Sigmoid colon (tissue), 4 donors: ENCODE measurements at regions not wholly inside any gene's neighbourhood (a gene's known extent, or its start where the extent isn't known, plus 50 kb on each side); places are given as distances from the start of the nearest gene placed in this dataset.

Experiments
- POLR2AphosphoS5 ChIP-seq, 4 donors: sonication (generic); formaldehyde crosslinking; IDR thresholded peaks; one replicate each; pipeline ENCODE4 v1.6.1; 2017; ENCODE audit warnings: antibody characterized with exemption in 4 of 4
- TF ChIP-seq, protein P1 (sequence below), 4 experiments: fragments of 450-650 bp in 3 of 4; fragments of 200-600 bp in 1 of 4; IDR thresholded peaks; one replicate each; pipeline ENCODE4 v1.5.1; 2016 to 2019; ENCODE audit warnings: antibody characterized with exemption in 4 of 4, mild to moderate bottlenecking in 3 of 4, moderate library complexity in 2 of 4

DNA sequence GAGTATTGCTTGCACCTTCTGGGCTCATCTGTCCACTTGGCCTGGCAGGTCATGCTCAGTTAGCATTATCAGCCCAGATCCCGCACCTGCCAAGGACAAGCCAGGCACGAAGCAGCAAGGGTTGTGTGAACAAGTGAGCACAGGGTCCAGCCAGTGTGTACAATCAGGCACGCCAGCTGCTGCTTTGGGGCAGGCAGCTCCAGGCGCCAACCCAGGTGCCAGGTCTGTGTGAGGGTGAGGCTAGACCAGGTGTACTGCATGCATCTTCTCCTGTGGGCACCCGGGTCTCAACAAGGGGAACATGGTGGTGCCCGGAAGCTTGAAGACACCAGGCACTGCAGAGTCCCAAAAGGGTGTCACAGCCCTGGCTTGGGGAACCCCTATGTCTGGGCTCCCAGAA is 1446.8 kb downstream of the PCDH9 start:
- TF ChIP-seq, protein P1, sequence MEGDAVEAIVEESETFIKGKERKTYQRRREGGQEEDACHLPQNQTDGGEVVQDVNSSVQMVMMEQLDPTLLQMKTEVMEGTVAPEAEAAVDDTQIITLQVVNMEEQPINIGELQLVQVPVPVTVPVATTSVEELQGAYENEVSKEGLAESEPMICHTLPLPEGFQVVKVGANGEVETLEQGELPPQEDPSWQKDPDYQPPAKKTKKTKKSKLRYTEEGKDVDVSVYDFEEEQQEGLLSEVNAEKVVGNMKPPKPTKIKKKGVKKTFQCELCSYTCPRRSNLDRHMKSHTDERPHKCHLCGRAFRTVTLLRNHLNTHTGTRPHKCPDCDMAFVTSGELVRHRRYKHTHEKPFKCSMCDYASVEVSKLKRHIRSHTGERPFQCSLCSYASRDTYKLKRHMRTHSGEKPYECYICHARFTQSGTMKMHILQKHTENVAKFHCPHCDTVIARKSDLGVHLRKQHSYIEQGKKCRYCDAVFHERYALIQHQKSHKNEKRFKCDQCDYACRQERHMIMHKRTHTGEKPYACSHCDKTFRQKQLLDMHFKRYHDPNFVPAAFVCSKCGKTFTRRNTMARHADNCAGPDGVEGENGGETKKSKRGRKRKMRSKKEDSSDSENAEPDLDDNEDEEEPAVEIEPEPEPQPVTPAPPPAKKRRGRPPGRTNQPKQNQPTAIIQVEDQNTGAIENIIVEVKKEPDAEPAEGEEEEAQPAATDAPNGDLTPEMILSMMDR (IDR thresholded peaks at IDR 0.05): no peak
- TF ChIP-seq POLR2AphosphoS5 (IDR thresholded peaks at IDR 0.05): no peak
